ENCODE measurements at regions not wholly inside any gene's neighbourhood (a gene's known extent, or its start where the extent isn't known, plus 50 kb on each side); places are given as distances from the start of the nearest gene placed in this dataset.

DNA sequence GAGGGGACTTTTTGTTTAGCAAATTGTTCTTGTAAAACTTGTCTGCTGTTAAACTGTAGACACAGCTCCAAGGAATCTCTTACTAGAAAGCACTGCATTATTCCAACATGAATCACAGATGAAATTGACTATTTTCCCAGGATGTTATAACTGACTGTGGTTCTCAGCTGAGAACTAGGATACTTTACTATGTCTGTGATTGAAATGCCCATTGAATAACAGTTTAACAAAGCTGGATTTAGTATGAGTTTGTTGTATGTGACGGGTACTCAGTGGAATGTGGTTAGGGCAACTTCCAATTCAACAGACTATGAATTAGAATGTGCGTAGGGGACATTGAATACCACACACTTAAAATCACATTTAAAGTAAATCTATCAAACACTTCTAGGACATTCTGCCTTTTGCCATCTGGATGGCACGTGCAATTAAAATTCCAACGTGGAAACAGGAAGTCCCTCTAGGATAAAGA, 193.4 kb upstream of the PREP start:
- intact Hi-C loops (cut with micrococcal nuclease) (no loop called here), dilution Hi-C loops (cut with MboI; ENCODE audit: extremely low pct_ligation_motif_present, low sequenced_read_pairs) (no loop called here)
- H3K9me1 ChIP-seq (replicated peaks; ENCODE audit: control insufficient read depth, extremely low read depth, insufficient read depth, low read length): no peaks in the 10 kb centered on the region
- no peak overlapping the region for H3K4me2 ChIP-seq (ENCODE audit: insufficient read depth, low read length)
- ChIA-PET POLR2A (no interaction called here), CTCF (no interaction called here)
- H3K79me2 ChIP-seq (ENCODE audit: control insufficient read depth, insufficient read depth, low read length): no peaks in the 10 kb centered on the region
- no peaks in the 10 kb centered on the region for H4K20me1 ChIP-seq (replicated peaks; ENCODE audit: control insufficient read depth, extremely low read depth, insufficient read depth, low read length)
- H3K27me3 ChIP-seq (ENCODE audit: control insufficient read depth in 2 of 2, insufficient read depth in 2 of 2, low read length in 2 of 2): peaks cover 0 to 4% of the 10 kb centered on the region in 2 experiments
- BruUV-seq (replicated peaks): no TSS peak
- H2AFZ ChIP-seq (ENCODE audit: low read depth, low read length): no peak overlapping the region
- DNase-seq (ENCODE audit: low read depth, low spot score) (no peak), FAIRE-seq (no peak)
- TF ChIP-seq MAX (IDR thresholded peaks at IDR 0.05; ENCODE audit: insufficient read depth, insufficient read length) (no peak), GATA2 (IDR thresholded peaks at IDR 0.05; ENCODE audit: insufficient read depth, insufficient read length, low read depth, low read length) (no peak), EZH2 (IDR thresholded peaks at IDR 0.05; ENCODE audit: borderline replicate concordance, low read depth, low read length, severe bottlenecking) (no peak), FOS (IDR thresholded peaks at IDR 0.05; ENCODE audit: borderline replicate concordance, insufficient read depth, low read length) (no peak), POLR2AphosphoS5 (IDR thresholded peaks at IDR 0.05; ENCODE audit: insufficient read depth, low read depth, low read length) (no peak), POLR2A (IDR thresholded peaks at IDR 0.05; ENCODE audit: low read depth, low read length) (no peak), JUN (IDR thresholded peaks at IDR 0.05; ENCODE audit: borderline replicate concordance, insufficient read depth, insufficient read length, low read depth) (no peak)
- no peak overlapping the region for H3K4me3 ChIP-seq (replicated peaks in 1 of 3; ENCODE audit: insufficient read depth in 1 of 3, low read depth in 1 of 3, low read length in 3 of 3)
- no peaks in the 10 kb centered on the region for H3K9me3 ChIP-seq (replicated peaks; ENCODE audit: control insufficient read depth, insufficient read depth, low read length)
- no peak overlapping the region for H3K27ac ChIP-seq (ENCODE audit: insufficient read depth, low read depth, low read length)
- H3K9ac ChIP-seq (replicated peaks; ENCODE audit: extremely low read depth, insufficient read depth, low read length): no peak overlapping the region
- H3K4me1 ChIP-seq (ENCODE audit: control insufficient read depth, extremely low read depth, insufficient read depth, low read length): no peaks in the 10 kb centered on the region
- H3K36me3 ChIP-seq (ENCODE audit: control insufficient read depth in 2 of 2, extremely low read depth in 1 of 2, insufficient read depth in 2 of 2, low read length in 2 of 2): no peaks in the 10 kb centered on the region

GRCh38 chr6:105595829-105596228, 192.9 kb upstream of the PREP start:
- no peaks in the 10 kb centered on the region for H3K79me2 ChIP-seq (ENCODE audit: control insufficient read depth, insufficient read depth, low read length)
- no peaks in the 10 kb centered on the region for H3K4me1 ChIP-seq (ENCODE audit: control insufficient read depth, extremely low read depth, insufficient read depth, low read length)
- no peak overlapping the region for H3K27ac ChIP-seq (ENCODE audit: insufficient read depth, low read depth, low read length)
- H3K9me1 ChIP-seq (replicated peaks; ENCODE audit: control insufficient read depth, extremely low read depth, insufficient read depth, low read length): no peaks in the 10 kb centered on the region
- H3K4me3 ChIP-seq (replicated peaks in 1 of 3; ENCODE audit: insufficient read depth in 1 of 3, low read depth in 1 of 3, low read length in 3 of 3): no peak overlapping the region
- H3K4me2 ChIP-seq (ENCODE audit: insufficient read depth, low read length): no peak overlapping the region
- FAIRE-seq (no peak), DNase-seq (ENCODE audit: low read depth, low spot score) (no peak)
- dilution Hi-C loops (cut with MboI; ENCODE audit: extremely low pct_ligation_motif_present, low sequenced_read_pairs): no loop called here
- peaks cover 0 to 4% of the 10 kb centered on the region in 2 experiments for H3K27me3 ChIP-seq (ENCODE audit: control insufficient read depth in 2 of 2, insufficient read depth in 2 of 2, low read length in 2 of 2)
- H3K9ac ChIP-seq (replicated peaks; ENCODE audit: extremely low read depth, insufficient read depth, low read length): no peak overlapping the region
- CTCF ChIA-PET: no interaction called here
- H3K9me3 ChIP-seq (replicated peaks; ENCODE audit: control insufficient read depth, insufficient read depth, low read length): no peaks in the 10 kb centered on the region
- H4K20me1 ChIP-seq (replicated peaks; ENCODE audit: control insufficient read depth, extremely low read depth, insufficient read depth, low read length): no peaks in the 10 kb centered on the region
- POLR2A ChIA-PET: no interaction called here
- no TSS peak for BruUV-seq (replicated peaks)
- H2AFZ ChIP-seq (ENCODE audit: low read depth, low read length): no peak overlapping the region
- H3K36me3 ChIP-seq (ENCODE audit: control insufficient read depth in 2 of 2, extremely low read depth in 1 of 2, insufficient read depth in 2 of 2, low read length in 2 of 2): no peaks in the 10 kb centered on the region
- intact Hi-C loops (cut with micrococcal nuclease): no loop called here
- TF ChIP-seq FOS (IDR thresholded peaks at IDR 0.05; ENCODE audit: borderline replicate concordance, insufficient read depth, low read length) (no peak), MYC (IDR thresholded peaks at IDR 0.05; ENCODE audit: low read depth, low read length) (no peak), MAX (IDR thresholded peaks at IDR 0.05; ENCODE audit: insufficient read depth, insufficient read length) (no peak), POLR2A (IDR thresholded peaks at IDR 0.05; ENCODE audit: low read depth, low read length) (no peak), JUN (IDR thresholded peaks at IDR 0.05; ENCODE audit: borderline replicate concordance, insufficient read depth, insufficient read length, low read depth) (no peak), GATA2 (IDR thresholded peaks at IDR 0.05; ENCODE audit: insufficient read depth, insufficient read length, low read depth, low read length) (no peak), POLR2AphosphoS5 (IDR thresholded peaks at IDR 0.05; ENCODE audit: insufficient read depth, low read depth, low read length) (no peak)
